ENCODE measurements at regions not wholly inside any gene's neighbourhood (a gene's known extent, or its start where the extent isn't known, plus 50 kb on each side); places are given as distances from the start of the nearest gene placed in this dataset.

DNA sequence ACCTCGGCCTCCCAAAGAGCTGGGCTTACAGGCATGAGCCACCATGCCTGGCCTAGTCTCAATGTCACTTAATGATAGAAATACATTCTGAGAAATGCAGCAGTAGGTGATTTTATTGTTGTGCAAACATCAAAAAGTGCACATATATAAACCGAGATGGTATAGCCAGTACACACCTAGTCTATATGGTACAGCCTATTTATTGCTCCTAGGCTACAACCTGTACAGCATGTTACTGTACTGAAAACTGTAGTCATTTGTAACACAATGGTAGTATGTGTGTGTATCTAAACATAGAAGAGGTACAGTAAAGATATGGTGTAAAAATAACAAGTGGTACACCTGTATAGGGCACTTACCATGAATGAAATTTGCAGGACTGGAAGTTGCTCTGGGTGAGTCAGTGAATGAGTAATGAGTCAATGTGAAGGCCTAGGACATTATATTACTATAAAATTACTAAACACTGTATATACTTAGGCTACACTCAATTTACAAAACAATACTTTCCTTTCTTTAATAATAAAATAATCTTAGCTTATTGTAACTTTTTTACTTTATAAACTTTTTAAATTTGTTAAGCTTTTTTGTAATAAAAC, 166.7 kb upstream of the SYT1 start:
- no peaks in the 10 kb centered on the region for H3K27me3 Mint-ChIP-seq (ENCODE audit: low read depth)
- TF ChIP-seq, protein P1, sequence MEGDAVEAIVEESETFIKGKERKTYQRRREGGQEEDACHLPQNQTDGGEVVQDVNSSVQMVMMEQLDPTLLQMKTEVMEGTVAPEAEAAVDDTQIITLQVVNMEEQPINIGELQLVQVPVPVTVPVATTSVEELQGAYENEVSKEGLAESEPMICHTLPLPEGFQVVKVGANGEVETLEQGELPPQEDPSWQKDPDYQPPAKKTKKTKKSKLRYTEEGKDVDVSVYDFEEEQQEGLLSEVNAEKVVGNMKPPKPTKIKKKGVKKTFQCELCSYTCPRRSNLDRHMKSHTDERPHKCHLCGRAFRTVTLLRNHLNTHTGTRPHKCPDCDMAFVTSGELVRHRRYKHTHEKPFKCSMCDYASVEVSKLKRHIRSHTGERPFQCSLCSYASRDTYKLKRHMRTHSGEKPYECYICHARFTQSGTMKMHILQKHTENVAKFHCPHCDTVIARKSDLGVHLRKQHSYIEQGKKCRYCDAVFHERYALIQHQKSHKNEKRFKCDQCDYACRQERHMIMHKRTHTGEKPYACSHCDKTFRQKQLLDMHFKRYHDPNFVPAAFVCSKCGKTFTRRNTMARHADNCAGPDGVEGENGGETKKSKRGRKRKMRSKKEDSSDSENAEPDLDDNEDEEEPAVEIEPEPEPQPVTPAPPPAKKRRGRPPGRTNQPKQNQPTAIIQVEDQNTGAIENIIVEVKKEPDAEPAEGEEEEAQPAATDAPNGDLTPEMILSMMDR (IDR thresholded peaks at IDR 0.05): no peak
- H3K36me3 Mint-ChIP-seq (ENCODE audit: low read depth): peaks cover 2% of the 10 kb centered on the region
- peaks cover 3% of the 10 kb centered on the region for H3K9me3 Mint-ChIP-seq (ENCODE audit: low read depth)
- H3K27ac Mint-ChIP-seq (ENCODE audit: unreplicated experiment): no peak overlapping the region
- H3K4me1 Mint-ChIP-seq (ENCODE audit: low read depth): no peaks in the 10 kb centered on the region
- no peak for DNase-seq (ENCODE audit: low spot score)
- no peak overlapping the region for H3K4me3 Mint-ChIP-seq (ENCODE audit: unreplicated experiment)

GRCh38 chr12:78698747-78699146, 165.8 kb upstream of the SYT1 start:
- Mint-ChIP-seq H3K4me3 (ENCODE audit: unreplicated experiment) (no peak overlapping the region), H3K9me3 (ENCODE audit: low read depth) (peaks cover 3% of the 10 kb centered on the region), H3K36me3 (ENCODE audit: low read depth) (peaks cover 2% of the 10 kb centered on the region), H3K4me1 (ENCODE audit: low read depth) (peaks cover 5% of the 10 kb centered on the region), H3K27me3 (ENCODE audit: low read depth) (no peaks in the 10 kb centered on the region), H3K27ac (ENCODE audit: unreplicated experiment) (no peak overlapping the region)
- DNase-seq (ENCODE audit: low spot score): no peak
- TF ChIP-seq, protein P1 (IDR thresholded peaks at IDR 0.05): no peak

DNA sequence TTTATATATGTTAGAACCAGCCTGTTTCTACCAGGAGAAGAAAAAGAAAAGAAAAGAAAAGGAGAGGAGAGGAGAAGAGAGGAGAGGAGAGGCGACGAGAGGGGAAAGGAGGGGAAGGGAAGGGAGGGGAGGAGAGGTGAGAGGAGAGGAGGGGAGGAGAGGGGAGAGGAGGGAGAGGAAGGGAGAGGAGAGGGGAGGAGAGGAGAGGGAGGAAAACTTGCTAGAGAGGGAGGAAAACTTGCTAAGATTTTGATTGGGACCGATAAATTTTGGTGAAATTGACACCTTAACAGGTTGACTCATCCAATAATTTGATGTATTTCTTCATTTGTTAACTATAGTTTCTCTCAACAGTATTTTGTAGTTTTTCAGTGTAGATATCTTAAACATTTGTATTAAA, 164.0 kb upstream of the SYT1 start:
- Mint-ChIP-seq H3K4me1 (ENCODE audit: low read depth) (peaks cover 12% of the 10 kb centered on the region), H3K4me3 (ENCODE audit: unreplicated experiment) (no peak overlapping the region), H3K27me3 (ENCODE audit: low read depth) (no peaks in the 10 kb centered on the region), H3K27ac (ENCODE audit: unreplicated experiment) (peak overlapping the region; percentile 61), H3K9me3 (ENCODE audit: low read depth) (peaks cover 3% of the 10 kb centered on the region), H3K36me3 (ENCODE audit: low read depth) (peaks cover 2% of the 10 kb centered on the region)
- DNase-seq (ENCODE audit: low spot score): no peak
- TF ChIP-seq, protein P1 (IDR thresholded peaks at IDR 0.05): no peak

- Mint-ChIP-seq H3K4me3 (ENCODE audit: unreplicated experiment) (no peak overlapping the region), H3K9me3 (ENCODE audit: low read depth) (peaks cover 3% of the 10 kb centered on the region), H3K36me3 (ENCODE audit: low read depth) (peaks cover 2% of the 10 kb centered on the region), H3K27ac (ENCODE audit: unreplicated experiment) (peak overlapping the region; percentile 47), H3K27me3 (ENCODE audit: low read depth) (no peaks in the 10 kb centered on the region), H3K4me1 (ENCODE audit: low read depth) (peaks cover 12% of the 10 kb centered on the region)
- TF ChIP-seq, protein P1 (IDR thresholded peaks at IDR 0.05): no peak
- no peak for DNase-seq (ENCODE audit: low spot score)
Measured at GRCh38 chr12:78703820-78704525, 160.6 kb upstream of the SYT1 start.

DNA sequence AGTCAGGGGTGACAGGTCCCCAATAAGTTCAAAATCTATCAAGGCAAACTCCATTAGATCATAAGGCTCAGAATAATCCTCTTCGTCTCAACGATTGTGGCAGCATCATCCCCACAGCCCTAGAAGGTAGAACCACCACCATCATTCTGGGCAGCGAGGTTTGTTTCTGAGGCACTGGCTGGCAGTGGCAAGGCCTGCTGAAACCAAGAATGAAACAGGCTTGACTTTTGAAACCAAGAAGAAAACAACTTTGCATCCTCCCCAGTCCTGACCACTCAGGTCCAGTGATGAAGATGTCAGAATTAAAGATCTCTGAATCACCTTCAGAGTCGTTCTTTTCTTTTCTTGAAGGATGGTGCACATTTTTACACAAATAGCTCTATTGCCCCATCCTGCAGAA, 152.6 kb upstream of the SYT1 start:
- H3K27me3 Mint-ChIP-seq (ENCODE audit: low read depth): peaks cover 2% of the 10 kb centered on the region
- no peak overlapping the region for H3K27ac Mint-ChIP-seq (ENCODE audit: unreplicated experiment)
- H3K36me3 Mint-ChIP-seq (ENCODE audit: low read depth): no peaks in the 10 kb centered on the region
- no peaks in the 10 kb centered on the region for H3K4me1 Mint-ChIP-seq (ENCODE audit: low read depth)
- H3K9me3 Mint-ChIP-seq (ENCODE audit: low read depth): no peaks in the 10 kb centered on the region
- no peak for DNase-seq (ENCODE audit: low spot score)
- TF ChIP-seq, protein P1 (IDR thresholded peaks at IDR 0.05): no peak
- no peak overlapping the region for H3K4me3 Mint-ChIP-seq (ENCODE audit: unreplicated experiment)

Data from chondrocyte (in vitro differentiated cells).